ENCODE measurements at regions not wholly inside any gene's neighbourhood (a gene's known extent, or its start where the extent isn't known, plus 50 kb on each side); places are given as distances from the start of the nearest gene placed in this dataset.

DNA sequence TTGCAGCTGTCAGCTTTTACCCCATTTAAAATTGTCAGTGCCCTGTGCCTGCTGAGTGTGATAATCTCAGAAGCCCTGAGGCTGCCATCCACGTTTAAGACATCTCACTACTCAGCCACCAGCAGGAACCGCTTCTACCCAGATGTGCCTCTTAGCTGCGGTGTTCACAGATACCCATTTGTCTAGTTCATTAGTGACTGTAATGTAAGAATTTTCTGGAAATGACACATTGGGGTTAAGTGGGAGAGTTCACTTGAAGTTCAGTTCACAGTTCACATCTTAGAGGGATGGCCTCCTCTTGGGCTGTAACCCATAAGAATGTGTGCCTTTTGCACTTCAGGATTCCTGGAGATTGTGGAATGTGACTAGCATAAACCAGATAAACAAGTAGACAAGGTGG is 477.7 kb downstream of the BTBD3 start:
- no peak for DNase-seq

DNA sequence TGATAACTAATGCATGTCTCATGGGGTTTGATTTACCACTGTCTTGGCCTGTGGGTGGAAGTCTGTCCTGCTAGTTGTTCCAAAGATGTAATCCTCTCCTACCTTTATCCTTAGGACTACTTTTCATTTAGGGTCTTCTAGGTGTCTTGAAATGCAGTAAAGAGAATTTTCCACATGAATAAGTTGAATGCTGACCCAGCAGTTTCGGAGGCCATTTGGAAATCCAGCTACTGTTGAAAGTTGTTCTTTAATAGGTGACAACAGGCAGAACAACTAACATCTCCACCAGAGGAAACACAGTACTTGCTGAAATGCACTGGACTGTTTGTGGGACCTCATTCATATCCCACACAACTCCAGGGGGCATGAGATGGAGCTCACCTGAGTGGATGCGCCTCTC is 478.1 kb downstream of the BTBD3 start:
- DNase-seq = no peak

DNA sequence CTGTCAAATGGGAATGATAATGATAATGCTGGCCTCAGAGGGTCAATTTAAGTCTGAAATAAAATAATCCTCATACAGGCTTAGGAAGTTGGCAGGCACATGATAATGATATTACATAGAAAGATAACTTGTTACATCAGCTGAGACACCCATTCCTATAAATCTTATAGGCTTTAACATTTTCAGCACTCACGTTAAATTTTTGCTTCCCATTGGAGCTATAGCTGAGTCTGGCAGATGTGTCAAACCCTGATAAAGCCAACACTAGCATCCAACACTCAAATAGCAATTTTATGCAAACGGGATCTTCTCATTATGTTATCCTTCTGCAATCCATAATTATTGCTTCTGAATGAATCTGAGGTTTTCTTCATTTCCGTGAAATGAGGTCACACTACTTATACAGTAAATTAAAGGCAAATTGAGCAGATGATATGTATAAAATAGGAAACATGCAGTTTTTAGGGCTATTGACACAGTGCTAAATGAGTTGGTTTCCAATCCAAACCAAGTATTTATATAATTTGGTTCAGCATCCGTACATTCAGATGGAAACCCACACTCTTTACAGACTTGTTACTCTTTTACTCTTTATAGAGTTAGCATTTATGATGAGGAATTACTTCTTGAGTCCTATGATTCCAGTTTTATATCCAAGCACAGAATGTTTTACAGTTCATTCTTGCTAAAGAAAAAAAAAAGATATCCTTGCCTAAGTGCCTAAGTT is 481.6 kb downstream of the BTBD3 start:
- no peak for DNase-seq

DNA sequence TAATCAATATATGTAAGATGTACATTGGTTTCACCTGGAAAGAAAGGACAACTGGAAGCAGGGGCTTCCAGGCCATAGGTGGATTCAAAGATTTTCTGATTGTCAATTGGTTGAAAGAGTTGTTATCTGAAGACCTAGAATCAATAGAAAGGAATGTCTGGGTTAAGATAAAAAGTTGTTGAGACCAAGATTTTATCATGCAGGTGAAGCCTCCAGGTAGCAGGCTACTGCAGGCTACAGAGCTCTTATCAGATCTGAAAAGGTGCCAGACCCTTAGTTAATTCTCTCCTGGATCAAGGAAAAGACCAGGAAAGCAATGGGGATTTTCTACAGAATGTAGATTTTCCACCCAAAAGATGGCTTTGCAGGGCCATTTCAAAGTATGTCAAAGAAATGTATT is 487.2 kb downstream of the BTBD3 start:
- DNase-seq = no peak

DNA sequence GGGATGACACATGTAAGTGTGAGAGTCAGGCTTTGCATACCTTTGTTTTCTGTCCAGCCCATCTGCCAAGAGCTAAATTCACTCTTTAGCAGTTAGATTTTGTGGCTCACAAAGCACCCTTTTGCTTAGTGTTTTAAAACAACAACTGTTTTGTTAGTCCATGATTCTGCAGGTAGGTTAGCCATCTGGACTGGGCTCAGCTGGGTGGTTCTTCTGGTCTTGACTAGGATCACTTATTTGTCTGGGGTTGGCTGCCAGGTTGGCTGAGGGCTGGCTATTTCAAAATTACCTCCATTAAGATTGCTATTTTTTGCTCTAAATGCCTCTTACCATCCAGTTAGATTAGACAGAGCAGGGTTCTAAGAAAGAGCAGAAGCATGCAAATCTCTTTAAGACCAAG is 489.3 kb downstream of the BTBD3 start:
- no peak for DNase-seq

DNA sequence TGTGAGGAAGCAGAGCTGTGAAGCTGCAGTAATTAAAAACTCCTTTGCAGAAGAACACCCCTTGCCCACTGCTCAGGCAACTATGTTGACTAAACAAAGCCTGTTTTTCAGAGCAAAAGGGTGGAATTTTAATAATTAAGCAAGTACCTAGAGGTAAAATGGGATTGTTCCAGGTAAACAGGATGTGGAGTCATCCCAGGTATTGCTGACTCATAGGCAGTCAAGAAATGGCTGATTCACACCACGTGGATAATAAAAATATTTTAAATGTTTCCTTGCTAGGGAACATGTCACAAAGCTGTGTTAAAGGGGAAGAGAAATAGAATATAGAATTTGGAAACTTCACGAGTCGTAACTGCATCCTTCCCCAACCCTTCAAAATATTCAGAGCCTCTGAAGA is 491.8 kb downstream of the BTBD3 start:
- DNase-seq = no peak

DNA sequence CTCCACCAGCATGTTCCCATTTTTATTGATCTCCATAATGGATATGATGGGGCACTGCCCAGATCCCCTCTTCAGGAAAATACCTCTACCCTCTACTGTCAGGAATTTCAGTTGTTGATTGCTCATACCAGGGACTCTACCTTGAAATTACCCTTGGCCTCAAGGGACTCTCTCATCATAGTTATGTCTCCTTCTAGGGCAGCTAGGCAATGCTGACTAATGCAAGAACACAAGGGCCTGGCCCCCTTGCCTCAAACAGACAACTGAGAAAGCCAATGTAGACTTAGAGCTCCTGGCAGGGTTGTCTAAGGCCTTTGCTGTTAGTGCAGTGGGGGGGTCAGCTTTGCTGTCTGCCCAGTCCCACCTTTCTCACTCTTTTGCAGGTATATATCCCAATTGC is 493.1 kb downstream of the BTBD3 start:
- DNase-seq = no peak

DNA sequence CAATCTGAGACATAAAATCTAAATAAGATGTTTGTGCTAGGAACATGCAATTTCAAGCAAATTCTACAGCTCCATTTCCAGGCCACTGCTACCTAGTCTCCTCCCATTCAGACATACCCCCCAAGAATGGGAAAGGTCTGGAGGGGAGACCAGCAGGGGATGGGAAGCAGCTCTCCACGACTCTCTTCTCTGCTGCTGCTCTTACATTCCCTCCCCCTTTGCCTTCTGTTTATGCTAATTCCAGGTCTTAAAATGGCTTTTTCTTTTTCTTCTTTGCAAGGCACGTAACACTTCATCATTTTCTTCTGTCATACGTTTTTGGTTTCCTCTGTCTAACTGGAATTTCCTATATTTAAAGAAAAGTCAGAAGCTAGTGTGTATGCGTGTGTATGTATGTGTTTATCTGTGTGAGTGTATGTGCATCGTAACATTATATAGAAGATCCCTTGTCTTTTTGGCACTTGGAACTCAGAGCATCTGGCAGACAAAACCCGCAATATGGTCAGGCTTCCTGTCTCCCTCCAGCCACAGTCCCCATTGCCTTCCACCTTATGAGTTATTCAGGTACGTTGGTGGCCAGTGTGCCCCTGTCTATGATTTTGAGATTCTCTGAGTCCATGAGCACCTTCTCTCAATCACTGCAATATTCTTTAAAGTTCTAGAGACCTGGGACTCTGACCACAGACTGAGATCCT is 493.7 kb downstream of the BTBD3 start:
- no peak for DNase-seq

DNA sequence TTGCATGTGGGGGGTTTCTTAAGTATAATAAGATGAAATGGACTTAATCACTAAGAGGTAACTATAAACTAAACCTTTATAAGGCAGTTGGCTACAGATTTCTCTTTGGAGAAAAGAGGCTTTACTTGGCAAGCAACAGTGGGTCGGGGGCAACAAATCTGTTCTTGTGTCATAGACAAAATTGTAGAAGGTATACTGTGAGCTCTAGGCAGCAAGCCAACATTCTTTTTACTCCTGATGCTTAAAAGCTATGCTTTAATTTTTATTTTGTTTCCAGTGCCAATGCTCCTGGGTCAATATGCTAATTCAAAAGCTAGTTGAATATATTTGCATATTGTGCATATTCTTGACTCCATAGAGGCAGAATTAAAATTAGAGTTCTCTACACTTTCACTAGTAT is 495.4 kb downstream of the BTBD3 start:
- DNase-seq = no peak

DNA sequence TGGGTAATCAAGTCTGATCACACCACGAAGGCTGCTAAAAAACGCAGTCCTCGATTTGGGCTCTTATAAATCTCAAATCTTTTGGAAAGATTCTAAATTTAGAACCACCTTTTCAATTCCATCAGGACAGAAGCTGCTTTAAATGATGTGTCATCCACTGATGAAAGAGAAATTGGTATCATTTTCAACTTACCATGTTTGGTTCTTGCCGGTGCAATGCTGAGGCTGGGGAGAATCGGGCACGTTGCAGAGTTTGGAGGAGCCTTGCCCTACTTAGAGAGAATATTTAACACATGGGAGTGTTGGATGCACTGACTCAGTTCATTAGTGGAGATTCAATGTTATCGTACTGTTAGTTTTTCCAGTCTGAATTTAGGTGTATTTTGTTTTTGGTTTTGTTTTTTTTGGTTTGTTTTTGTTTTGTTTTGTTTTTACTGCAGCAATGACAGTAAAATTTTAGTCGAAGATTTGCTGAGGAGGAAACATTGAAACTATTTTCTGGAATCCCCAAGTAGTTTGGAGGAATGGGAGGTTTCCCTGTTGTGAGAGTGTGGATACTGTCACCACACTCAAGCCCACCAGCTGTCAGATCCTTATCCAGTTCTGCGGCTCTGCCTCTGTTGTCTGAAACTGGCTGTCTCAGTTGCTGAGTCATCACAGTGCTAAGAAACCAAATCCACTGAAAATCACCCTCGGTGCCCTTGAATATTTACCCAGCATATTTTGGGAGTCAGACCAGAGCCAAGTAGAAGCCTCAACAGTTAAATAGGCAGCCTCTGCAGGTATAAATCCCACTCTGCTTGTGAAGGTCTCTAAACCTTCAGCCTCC is 497.0 kb downstream of the BTBD3 start:
- DNase-seq = no peak

DNA sequence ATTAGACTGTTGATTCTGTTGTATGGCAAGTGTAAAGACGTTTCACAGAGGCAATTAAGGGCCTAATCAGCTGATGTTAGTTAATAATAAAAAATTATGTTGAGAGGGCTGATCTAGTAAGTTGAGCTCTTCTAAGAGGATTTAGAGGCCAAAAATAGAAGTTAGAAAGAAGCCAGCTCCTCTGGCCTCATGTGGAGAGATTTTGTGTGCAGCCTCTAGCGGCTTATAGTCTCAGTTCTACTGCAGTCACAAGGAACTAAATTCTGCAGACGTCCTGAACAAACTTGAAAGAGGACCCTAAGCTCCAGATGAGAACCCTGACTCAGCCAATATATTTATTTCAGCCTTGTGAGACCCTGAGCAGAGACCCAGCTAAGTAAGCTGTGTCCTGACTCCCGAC is 498.6 kb downstream of the BTBD3 start:
- DNase-seq = no peak

DNA sequence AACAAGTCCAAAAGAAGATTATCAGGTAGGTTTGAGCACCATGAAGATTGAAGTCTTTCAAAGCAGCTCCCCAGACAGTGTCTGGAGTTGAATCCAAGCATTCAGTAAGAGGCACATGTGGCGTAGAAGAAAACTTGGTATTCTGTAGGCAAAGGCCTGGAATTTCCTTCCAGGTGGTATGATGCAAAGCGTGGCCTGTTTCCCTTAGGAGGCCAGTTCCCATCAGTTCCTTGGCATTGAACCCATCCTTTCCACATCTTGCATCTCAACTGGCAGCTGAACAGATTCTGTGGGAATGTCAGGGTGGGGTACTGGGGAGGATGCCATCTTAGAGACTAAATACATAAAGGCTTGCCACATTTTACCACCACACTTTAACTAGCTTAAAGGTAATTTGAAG is 516.0 kb downstream of the BTBD3 start:
- no peak for DNase-seq

DNA sequence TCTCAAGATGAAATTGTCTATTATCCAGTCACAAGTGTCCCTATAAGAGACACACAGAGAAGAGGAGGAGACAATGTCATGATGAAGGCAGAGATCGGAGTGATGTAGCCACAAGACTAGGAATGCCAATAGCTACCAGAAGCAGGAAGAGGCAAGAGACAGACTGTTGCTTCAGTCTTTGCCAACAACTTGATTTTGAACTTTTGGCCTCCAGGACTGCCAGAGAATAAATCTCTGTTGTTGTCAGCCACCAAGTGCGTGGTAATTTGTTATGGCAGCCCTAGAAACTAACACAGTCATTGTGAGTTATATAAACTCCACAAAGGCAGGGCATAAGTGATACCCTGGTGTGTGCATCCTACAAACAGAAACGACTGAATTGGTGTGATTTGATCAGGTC is 517.0 kb downstream of the BTBD3 start:
- DNase-seq = no peak

DNA sequence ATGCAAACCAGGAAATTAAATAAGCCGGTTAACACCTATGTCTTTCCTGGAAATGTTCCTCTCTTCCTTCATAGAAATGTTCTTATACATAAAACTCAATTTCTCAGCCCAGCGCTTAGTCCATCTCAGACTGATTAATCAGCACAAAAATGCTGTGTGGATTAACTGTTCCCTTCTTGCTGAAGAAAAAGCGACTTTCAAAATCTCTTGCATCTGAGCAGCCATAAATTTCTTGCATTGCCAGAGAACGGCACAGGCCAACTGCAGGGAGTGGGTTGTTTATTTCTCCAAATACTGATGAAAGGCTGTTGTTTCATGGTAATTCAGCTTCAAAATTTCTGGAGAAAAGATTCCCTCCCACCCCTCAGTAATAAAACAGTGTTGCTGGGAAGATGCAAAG is 517.6 kb downstream of the BTBD3 start:
- DNase-seq = no peak

DNA sequence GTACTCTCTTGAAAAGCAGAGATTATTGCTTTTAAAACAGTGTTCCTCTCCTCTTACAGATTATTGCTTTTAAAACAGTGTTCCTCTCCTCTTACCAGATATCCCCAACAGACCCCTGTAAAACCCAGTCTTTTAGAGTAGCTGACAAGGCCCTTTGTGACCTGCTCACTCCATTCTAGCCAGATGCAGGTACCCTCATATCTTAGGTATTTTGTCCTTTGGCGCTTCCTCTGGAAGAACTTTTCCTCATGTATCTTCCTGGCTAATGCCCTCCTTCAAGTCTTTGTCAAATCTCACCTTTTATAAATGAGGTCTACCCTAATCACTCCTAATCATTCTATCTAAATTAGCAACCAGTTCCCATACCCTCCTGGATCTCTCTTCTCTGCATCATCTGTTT is 536.0 kb downstream of the BTBD3 start:
- no peak for DNase-seq

DNA sequence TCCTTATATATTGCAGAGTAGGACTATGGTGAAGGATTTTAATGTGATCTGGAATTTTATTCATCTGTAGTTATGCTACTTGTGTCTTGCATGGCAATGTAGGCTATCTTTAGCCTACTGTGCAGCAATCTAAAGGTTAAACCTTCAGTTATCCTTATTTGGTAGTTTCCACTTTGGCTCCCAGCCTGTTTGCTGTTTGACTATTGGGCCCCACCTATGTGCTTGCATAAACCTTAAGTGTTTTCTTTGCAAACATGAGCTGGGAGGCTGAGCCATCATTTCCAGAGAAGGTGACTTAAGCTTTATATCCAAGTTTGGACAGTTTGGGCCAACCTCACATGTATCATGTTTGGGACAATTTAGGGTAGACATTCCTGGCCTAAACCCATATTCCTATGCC is 537.5 kb downstream of the BTBD3 start:
- DNase-seq = no peak

DNA sequence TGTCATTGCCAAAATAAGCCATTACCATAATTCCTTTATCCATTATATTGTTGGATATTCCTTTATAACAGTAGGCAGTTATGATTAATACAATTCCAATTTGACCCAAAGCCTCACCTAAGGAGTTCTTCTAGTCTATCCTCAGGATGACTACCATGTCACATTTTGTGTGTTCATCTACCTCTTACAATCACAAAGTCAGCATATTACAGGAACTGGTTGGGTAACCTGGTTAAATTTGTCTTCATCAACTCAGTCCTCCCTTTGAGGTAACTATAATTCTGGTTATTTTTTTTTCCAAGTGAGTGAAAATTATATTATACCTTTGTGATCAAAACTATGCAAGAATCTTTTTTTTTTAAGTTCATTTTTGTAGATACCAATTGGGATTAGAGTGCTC is 540.5 kb downstream of the BTBD3 start:
- no peak for DNase-seq

DNA sequence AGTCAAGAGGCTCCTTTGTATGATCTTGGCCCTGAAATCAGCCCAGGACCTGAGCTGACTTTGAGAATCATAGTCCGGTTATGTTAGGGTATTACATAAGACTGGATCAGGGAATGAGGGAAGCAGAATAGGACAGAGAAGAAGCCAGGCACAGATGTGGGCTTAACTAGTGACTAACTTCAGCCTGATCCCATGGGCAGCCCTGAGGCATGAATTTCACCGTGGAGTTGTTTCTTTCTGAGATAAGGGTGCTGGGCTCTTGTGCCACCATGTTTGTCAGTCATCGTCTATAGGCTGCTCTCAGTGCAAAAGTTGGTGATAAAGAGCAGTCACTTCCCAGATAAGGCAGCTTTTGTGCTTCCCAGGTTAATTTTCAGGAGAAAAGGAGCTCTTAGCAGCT is 544.7 kb upstream of the SPTLC3 start:
- DNase-seq = no peak

DNA sequence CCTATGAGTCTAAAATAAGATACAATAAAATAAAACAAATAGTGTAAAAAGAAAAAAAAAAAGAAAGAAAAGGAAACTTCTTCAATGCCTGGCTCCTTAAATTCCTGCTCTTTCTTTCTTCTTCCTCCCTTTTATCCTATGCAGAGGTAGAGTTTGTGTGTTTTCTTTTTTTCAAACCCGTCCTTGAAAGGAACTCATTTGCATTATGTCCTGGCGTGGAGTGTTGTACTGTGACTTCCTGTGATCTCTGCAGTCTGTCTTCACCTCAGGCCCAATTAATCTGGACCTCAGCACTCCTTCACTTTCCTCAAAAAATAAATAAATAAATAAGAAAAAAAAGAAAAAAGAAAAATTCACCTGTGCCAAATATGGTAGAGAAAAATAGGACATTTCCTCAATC is 541.9 kb upstream of the SPTLC3 start:
- no peak for DNase-seq

DNA sequence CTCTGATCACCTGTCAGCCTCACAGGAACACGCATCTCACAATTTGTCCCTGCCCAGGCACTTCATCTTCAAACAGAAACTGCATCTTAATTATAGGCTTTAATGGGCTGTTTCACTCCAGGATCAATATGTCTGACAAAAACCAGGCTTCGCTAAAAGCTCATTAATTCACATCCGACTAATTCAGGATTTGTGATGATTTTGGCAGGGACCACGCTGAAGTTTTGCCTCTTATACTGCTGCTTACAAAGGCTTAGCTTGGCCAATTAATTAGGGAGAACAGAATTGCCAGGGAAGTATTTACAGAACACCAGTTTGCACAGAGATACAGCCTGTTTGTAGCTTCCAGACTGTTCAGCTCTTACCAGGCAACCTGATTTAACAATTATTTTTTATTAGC is 541.0 kb upstream of the SPTLC3 start:
- DNase-seq = no peak

DNA sequence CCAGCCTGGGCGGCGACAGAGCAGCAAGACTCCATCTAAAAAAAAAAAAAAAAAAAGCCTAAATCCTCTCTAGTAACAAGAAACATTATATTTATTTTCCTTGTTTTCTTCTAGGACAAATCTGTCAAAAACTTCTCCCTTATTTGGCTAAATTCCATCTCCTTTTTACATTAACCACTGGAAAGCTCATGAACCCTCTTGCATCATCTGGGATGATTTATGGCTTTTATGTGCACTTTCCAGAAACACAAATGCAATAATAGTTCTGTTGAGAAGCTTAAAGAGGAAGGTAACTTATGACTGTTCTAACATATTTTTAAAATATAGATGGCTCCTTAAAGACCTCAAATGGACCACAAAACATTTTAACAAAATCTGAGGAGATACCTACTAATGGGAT is 526.1 kb upstream of the SPTLC3 start:
- peak; percentile 0 for DNase-seq

DNA sequence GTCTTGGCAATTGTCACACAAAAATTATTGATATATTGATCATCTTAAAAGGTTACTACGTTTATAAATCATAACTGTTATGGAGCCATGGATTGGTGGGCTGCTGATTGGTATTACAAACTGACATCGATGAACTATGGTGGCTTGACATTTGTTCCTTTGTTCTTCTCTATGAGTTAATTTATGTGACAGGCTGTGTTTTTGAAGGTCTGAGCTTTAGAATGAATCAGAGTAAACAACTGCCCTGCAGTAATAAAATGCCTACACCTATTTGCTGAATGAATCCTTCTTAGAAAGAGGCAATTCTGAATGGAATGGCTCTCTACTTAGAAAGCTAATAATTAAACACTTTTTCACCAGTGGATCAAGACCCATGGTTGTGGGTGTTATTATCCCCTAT is 506.3 kb upstream of the SPTLC3 start:
- no peak for DNase-seq

DNA sequence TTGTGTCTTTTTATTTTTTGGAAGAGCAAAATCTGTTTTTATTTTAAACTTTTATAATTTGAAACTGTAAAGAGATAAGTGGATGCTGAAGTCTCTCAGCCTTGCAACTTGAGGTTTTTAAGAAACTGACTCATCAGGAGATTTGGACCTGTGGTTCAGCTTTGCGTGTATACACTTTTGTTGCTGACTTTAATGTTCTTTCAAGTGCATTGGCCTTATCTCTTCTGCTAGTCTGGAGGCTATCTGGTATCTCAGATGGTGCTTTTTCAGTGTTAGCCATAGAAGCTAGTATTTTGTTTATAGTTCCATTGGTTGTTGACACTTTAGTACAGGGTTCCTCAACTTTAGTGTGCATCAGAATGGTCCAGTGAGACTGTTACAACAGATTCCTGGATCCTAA is 504.0 kb upstream of the SPTLC3 start:
- DNase-seq = no peak

DNA sequence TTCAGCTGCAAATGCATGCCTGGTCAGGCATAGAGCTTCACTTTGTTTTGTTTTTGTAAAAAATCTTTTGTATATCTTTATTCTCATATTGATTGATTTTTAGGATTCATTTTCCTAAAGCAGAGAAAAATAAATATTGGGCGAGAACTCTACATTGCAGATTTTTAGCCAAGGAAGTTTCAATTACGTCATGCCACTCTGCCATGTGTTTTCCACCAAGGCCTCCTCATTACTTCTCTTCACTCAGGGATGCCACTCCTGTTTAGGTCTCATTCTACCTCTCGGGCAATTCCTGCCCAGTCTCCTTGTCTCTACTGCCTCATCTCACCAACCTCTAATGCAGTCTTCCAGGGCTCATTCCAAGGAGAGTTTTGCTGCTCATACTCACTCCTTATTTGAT is 497.3 kb upstream of the SPTLC3 start:
- no peak for DNase-seq

Measured in fibroblast of skin of right quadriceps (primary cell).